ENCODE measurements at regions not wholly inside any gene's neighbourhood (a gene's known extent, or its start where the extent isn't known, plus 50 kb on each side); places are given as distances from the start of the nearest gene placed in this dataset.

- TF ChIP-seq CTCF (IDR thresholded peaks at IDR 0.05): no peak
- no peak for TF ChIP-seq POLR2A (IDR thresholded peaks at IDR 0.05)
- TF ChIP-seq EP300 (IDR thresholded peaks at IDR 0.05): no peak
Measured at GRCh38 chr3:5296362-5296761, 108.9 kb downstream of the EDEM1 start.
